Medulla oblongata (tissue), 1 donor: ENCODE measurements at regions not wholly inside any gene's neighbourhood (a gene's known extent, or its start where the extent isn't known, plus 50 kb on each side); places are given as distances from the start of the nearest gene placed in this dataset.
"Not testable (repeated sequence)": the region's sequence is repeated elsewhere in the genome, so short reads cannot be mapped to it uniquely, and the experiment has no call there.

Source experiments
- DNase-seq: peaks from one replicate; pipeline ENCODE4 v3.0.0-alpha.2; 2015; ENCODE audit errors: extremely low spot score

DNA sequence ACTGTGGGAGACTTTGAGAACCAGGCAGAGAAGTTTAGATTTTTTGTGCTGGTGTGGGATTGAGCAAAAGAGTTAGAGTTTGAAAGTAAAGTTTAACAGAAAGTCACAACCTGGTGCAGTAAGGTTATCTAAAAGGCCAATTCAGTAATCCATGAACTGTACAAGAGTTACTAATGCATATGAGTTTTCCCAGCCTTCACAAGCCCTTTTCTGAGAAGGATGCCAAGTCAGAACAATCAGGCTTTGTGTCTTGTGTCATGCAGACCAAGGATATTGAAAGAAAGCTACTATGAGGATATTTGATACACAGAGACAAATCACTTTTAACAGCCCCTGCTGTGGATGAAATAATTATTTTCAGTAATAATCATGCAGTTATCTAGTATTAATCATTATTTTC lies 68.8 kb upstream of the MYO3A start:
- peak; percentile 72 for DNase-seq

DNA sequence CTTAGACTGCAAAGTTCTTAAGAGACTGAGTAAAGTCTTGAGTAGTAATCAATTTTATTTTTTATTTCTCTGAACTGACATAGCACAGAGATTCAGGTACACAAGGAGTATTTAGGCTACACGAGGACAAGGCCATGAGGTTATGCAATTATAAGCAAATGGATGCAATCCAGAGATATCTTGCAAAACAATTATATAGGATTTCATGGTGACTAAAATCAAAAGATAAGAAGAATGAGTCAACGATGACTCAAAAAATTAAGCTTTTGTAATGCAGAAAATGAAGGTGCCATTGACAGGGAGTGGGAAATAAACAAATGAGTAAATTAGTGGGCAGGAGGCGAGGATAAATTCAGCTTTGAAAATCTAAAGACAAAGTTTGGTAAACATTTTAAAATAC lies 66.7 kb upstream of the MYO3A start:
- DNase-seq: no peak

DNA sequence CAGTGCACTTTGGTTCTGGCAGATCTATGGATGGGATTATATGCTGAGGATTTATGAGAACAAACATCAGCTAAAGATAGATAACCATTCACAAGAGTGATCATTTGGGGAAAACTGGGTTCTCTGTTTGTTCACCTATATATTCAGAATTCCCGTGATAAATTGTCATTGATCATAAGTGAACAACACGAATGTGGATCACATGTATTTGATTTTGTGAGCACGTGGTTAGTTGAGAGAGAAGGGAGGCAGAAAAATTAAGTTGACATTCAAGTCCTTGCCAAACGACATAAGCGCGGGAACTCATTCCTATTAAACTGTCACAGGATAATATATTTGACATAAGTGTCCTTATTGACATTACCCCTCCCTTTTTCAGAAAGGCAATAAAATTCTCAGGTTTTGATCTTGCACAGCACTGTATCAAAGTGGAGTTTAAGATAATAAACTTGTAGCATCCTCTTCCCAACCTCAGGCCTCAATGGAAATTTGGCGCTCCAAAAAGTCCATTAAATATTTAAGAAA lies 64.9 kb upstream of the MYO3A start:
- DNase-seq: no peak

DNA sequence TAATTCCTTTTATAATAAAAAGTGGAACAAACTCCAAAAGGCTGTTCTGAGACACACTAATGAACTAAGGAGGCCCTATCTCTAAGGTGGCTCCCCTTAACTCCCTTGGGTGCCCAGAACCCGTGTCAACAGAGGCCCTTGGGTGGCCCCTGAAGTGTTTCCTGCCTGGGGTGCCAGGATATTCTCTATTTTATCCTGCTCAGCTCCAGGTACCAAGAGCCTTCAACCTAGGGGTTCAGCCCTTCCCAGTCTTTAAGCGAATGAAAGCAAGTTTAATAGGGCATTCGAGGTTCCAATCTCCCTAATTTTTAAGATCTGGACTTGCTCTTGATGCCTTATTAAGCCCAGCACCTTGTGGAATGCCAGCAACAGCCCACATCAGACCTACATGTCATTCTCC lies 64.4 kb upstream of the MYO3A start:
- DNase-seq: no peak

DNA sequence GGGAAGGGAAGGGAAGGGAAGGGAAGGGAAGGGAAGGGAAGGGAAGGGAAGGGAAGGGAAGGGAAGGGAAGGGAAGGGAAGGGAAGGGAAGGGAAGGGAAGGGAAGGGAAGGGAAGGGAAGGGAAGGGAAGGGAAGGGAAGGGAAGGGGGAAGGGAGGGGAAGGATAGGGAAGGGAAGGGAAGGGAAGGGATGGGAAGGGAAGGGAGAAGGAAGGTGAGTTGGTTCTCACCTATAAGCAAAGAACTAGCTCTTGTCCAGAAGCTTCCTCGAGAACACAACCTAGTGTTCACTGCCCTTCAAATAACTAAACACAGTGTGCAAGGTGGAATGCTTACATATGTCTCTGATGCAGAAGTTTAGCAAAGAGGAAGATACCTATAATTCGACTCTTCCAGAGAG lies 59.6 kb upstream of the MYO3A start:
- not testable (repeated sequence) for DNase-seq

DNA sequence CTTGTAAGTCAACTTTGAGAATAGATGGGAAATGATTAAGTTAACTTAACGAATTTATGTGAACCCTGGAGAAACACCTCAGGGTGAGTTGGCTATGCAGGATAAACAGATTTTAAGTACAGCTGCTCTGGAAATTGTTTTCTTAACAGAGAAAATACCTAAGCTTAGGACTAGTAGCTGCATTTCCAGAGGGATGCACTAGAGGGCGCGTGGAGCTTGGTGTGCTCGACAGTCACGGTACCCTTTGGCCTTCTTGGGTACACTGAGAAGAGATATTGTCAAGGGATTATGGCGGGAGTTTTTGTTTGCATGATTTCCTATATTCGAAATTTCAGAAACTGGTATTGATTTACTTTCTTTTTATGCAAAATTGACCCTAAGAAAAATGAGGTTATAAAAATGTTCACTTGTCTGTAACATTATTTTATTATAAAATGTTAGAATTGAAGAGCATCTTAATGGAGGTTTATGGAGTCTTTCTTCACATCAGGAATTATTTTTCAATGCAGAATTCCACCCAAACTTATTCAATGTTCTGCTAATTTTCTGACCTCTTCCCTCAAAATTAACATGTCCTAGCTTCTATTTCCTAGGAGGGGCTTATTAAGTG lies 58.4 kb upstream of the MYO3A start:
- DNase-seq: peak; percentile 90

DNA sequence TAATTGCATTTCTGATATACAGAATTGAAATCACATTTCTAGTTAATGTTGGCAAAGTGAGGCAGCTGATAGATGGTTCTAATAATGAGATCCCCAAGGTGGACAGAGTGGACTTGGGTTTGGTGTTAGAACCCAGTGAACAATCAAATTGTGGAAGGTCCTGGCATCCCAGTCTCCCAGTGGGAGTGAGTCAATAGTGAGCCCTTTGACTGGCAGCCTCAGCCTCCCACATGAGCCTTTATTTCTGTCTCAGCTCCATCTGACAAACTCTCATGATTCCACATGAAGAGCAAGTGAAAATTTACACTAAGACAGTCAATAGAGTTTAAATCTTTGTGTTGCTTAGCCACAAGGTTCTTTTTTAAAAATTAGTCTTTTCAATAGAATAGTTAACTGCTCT lies 56.7 kb upstream of the MYO3A start:
- no peak for DNase-seq
